GM19025 (cell line): ENCODE measurements at regions not wholly inside any gene's neighbourhood (a gene's known extent, or its start where the extent isn't known, plus 50 kb on each side); places are given as distances from the start of the nearest gene placed in this dataset.
"Not testable (repeated sequence)": the region's sequence is repeated elsewhere in the genome, so short reads cannot be mapped to it uniquely, and the experiment has no call there.

Experiments
- ATAC-seq: cut with Tn5 transposase; IDR thresholded peaks from one replicate; pipeline ENCODE4 v1.9.1; 2021; ENCODE audit warnings: mild to moderate bottlenecking, low read depth, moderate library complexity; ENCODE audit not compliant: unreplicated experiment

GRCh38 chr22:48622891-48623545, 1204.7 kb downstream of the BRD1 start:
- ATAC-seq: no peak

GRCh38 chr22:48621085-48621484, 1206.6 kb downstream of the BRD1 start:
- no peak for ATAC-seq

GRCh38 chr22:48620460-48620859, 1207.2 kb downstream of the BRD1 start:
- not testable (repeated sequence) for ATAC-seq

GRCh38 chr22:48619721-48620120, 1208.0 kb downstream of the BRD1 start:
- no peak for ATAC-seq

- ATAC-seq: no peak
Measured at GRCh38 chr22:48618326-48618725, 1209.3 kb downstream of the BRD1 start.

- ATAC-seq: no peak
Measured at GRCh38 chr22:48616656-48617055, 1211.0 kb downstream of the BRD1 start.

GRCh38 chr22:48615171-48616008, 1212.3 kb downstream of the BRD1 start:
- ATAC-seq: no peak

GRCh38 chr22:48613566-48614200, 1214.0 kb downstream of the BRD1 start:
- ATAC-seq: no peak

GRCh38 chr22:48612077-48612995, 1215.3 kb downstream of the BRD1 start:
- ATAC-seq: no peak

GRCh38 chr22:48609279-48609865, 1218.3 kb downstream of the BRD1 start:
- no peak for ATAC-seq

- ATAC-seq: no peak
Measured at GRCh38 chr22:48607901-48608662, 1219.6 kb downstream of the BRD1 start.

- ATAC-seq: no peak
Measured at GRCh38 chr22:48606684-48607307, 1220.9 kb downstream of the BRD1 start.

GRCh38 chr22:48605856-48606481, 1221.7 kb downstream of the BRD1 start:
- ATAC-seq: no peak

GRCh38 chr22:48605125-48605524, 1222.5 kb downstream of the BRD1 start:
- no peak for ATAC-seq

GRCh38 chr22:48603621-48604320, 1223.9 kb downstream of the BRD1 start:
- ATAC-seq: no peak

- ATAC-seq: no peak
Measured at GRCh38 chr22:48602805-48603518, 1224.7 kb downstream of the BRD1 start.

GRCh38 chr22:48600681-48601080, 1227.0 kb downstream of the BRD1 start:
- ATAC-seq: no peak
